H1 (cell line): ENCODE measurements at regions not wholly inside any gene's neighbourhood (a gene's known extent, or its start where the extent isn't known, plus 50 kb on each side); places are given as distances from the start of the nearest gene placed in this dataset.

Experiments used
- CREB1 ChIP-seq: IDR thresholded peaks from 2 replicates; pipeline ENCODE4 v1.6.1; 2012; ENCODE audit warnings: inconsistent platforms
- CTBP2 ChIP-seq: IDR thresholded peaks from 2 replicates; pipeline ENCODE4 v1.7.0; 2011; ENCODE audit warnings: borderline replicate concordance, mild to moderate bottlenecking, moderate library complexity, mixed read lengths, low read length; ENCODE audit not compliant: insufficient read depth, insufficient read length
- RNF2 ChIP-seq: fragments of 200-900, 300-1000 bp; sonication (generic); IDR thresholded peaks from 2 replicates; pipeline ENCODE4 v1.7.1; 2016; ENCODE audit warnings: borderline replicate concordance, low read depth, mild to moderate bottlenecking, antibody characterized with exemption, low read length; ENCODE audit not compliant: poor library complexity, severe bottlenecking; ENCODE audit errors: missing control alignments
- SRF ChIP-seq: IDR thresholded peaks from 2 replicates; pipeline ENCODE4 v1.6.1; 2011; ENCODE audit warnings: mild to moderate bottlenecking, low read depth, low read length, moderate library complexity
- TF ChIP-seq, protein P1 (sequence below): fragments of 300-600 bp; sonication (generic); IDR thresholded peaks from 2 replicates; pipeline ENCODE4 v1.7.1; 2012; ENCODE audit warnings: low read length, moderate library complexity, mild to moderate bottlenecking, inconsistent platforms; ENCODE audit not compliant: insufficient replicate concordance

DNA sequence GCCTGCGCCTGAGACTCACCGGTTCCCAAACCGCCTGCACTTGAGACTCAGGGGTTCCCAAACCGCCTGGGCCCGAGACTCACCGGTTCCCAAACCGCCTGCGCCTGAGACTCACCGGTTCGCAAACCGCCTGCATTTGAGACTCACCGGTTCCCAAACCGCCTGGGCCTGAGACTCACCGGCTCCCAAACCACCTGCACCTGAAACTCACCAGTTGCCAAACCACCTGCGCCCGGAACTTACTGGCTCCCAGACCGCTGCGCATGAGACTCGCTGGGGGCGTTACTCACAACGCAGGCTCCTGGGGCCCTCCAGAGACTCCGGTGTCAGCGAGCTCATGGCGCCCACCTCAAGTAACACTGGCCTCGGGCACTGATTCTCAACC is 90.2 kb downstream of the DACT2 start (continued):
- TF ChIP-seq, protein P1, sequence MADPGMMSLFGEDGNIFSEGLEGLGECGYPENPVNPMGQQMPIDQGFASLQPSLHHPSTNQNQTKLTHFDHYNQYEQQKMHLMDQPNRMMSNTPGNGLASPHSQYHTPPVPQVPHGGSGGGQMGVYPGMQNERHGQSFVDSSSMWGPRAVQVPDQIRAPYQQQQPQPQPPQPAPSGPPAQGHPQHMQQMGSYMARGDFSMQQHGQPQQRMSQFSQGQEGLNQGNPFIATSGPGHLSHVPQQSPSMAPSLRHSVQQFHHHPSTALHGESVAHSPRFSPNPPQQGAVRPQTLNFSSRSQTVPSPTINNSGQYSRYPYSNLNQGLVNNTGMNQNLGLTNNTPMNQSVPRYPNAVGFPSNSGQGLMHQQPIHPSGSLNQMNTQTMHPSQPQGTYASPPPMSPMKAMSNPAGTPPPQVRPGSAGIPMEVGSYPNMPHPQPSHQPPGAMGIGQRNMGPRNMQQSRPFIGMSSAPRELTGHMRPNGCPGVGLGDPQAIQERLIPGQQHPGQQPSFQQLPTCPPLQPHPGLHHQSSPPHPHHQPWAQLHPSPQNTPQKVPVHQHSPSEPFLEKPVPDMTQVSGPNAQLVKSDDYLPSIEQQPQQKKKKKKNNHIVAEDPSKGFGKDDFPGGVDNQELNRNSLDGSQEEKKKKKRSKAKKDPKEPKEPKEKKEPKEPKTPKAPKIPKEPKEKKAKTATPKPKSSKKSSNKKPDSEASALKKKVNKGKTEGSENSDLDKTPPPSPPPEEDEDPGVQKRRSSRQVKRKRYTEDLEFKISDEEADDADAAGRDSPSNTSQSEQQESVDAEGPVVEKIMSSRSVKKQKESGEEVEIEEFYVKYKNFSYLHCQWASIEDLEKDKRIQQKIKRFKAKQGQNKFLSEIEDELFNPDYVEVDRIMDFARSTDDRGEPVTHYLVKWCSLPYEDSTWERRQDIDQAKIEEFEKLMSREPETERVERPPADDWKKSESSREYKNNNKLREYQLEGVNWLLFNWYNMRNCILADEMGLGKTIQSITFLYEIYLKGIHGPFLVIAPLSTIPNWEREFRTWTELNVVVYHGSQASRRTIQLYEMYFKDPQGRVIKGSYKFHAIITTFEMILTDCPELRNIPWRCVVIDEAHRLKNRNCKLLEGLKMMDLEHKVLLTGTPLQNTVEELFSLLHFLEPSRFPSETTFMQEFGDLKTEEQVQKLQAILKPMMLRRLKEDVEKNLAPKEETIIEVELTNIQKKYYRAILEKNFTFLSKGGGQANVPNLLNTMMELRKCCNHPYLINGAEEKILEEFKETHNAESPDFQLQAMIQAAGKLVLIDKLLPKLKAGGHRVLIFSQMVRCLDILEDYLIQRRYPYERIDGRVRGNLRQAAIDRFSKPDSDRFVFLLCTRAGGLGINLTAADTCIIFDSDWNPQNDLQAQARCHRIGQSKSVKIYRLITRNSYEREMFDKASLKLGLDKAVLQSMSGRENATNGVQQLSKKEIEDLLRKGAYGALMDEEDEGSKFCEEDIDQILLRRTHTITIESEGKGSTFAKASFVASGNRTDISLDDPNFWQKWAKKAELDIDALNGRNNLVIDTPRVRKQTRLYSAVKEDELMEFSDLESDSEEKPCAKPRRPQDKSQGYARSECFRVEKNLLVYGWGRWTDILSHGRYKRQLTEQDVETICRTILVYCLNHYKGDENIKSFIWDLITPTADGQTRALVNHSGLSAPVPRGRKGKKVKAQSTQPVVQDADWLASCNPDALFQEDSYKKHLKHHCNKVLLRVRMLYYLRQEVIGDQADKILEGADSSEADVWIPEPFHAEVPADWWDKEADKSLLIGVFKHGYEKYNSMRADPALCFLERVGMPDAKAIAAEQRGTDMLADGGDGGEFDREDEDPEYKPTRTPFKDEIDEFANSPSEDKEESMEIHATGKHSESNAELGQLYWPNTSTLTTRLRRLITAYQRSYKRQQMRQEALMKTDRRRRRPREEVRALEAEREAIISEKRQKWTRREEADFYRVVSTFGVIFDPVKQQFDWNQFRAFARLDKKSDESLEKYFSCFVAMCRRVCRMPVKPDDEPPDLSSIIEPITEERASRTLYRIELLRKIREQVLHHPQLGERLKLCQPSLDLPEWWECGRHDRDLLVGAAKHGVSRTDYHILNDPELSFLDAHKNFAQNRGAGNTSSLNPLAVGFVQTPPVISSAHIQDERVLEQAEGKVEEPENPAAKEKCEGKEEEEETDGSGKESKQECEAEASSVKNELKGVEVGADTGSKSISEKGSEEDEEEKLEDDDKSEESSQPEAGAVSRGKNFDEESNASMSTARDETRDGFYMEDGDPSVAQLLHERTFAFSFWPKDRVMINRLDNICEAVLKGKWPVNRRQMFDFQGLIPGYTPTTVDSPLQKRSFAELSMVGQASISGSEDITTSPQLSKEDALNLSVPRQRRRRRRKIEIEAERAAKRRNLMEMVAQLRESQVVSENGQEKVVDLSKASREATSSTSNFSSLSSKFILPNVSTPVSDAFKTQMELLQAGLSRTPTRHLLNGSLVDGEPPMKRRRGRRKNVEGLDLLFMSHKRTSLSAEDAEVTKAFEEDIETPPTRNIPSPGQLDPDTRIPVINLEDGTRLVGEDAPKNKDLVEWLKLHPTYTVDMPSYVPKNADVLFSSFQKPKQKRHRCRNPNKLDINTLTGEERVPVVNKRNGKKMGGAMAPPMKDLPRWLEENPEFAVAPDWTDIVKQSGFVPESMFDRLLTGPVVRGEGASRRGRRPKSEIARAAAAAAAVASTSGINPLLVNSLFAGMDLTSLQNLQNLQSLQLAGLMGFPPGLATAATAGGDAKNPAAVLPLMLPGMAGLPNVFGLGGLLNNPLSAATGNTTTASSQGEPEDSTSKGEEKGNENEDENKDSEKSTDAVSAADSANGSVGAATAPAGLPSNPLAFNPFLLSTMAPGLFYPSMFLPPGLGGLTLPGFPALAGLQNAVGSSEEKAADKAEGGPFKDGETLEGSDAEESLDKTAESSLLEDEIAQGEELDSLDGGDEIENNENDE, result no peak
- no peak for TF ChIP-seq CREB1
- TF ChIP-seq CTBP2, result no peak
- TF ChIP-seq RNF2, result no peak
- TF ChIP-seq SRF, result no peak
